SU-DHL-6 (cell line): ENCODE measurements at regions not wholly inside any gene's neighbourhood (a gene's known extent, or its start where the extent isn't known, plus 50 kb on each side); places are given as distances from the start of the nearest gene placed in this dataset.

Experiments used
- CTCF ChIP-seq: fragments of 200-600 bp; sonication (generic); IDR thresholded peaks from one replicate; pipeline ENCODE4 v1.5.1; 2017; ENCODE audit warnings: antibody characterized with exemption, mild to moderate bottlenecking, low read length, moderate library complexity; ENCODE audit not compliant: insufficient read depth, poor library complexity, severe bottlenecking
- EZH2phosphoT487 ChIP-seq: fragments of 200-600 bp; sonication (generic), shearing (Covaris generic); conservative IDR thresholded peaks from 2 replicates; pipeline ENCODE4 v1.6.1; 2018; ENCODE audit warnings: mild to moderate bottlenecking, antibody characterized with exemption, low read length, moderate library complexity, mixed read lengths

- TF ChIP-seq CTCF, result no peak
- TF ChIP-seq EZH2phosphoT487, result no peak
These were observed 166.3 kb upstream of the SERTAD2 start for GRCh38 chr2:64819774-64820688.
